A673 (cell line): ENCODE measurements at regions not wholly inside any gene's neighbourhood (a gene's known extent, or its start where the extent isn't known, plus 50 kb on each side); places are given as distances from the start of the nearest gene placed in this dataset.
"Not testable (repeated sequence)": the region's sequence is repeated elsewhere in the genome, so short reads cannot be mapped to it uniquely, and the experiment has no call there.

Source experiments
- CTCF ChIP-seq: fragments of 300-800, 200-600 bp; sonication (generic); conservative IDR thresholded peaks from 2 replicates; pipeline ENCODE4 v1.5.1; 2017; ENCODE audit warnings: low read depth, mild to moderate bottlenecking, antibody characterized with exemption, low read length, moderate library complexity, mixed read lengths
- EZH2 ChIP-seq: fragments of 200-600 bp; sonication (generic); IDR thresholded peaks from 2 replicates; pipeline ENCODE4 v1.6.1; 2017; ENCODE audit warnings: borderline replicate concordance, low read depth, mild to moderate bottlenecking, mixed read lengths, antibody characterized with exemption, low read length; ENCODE audit not compliant: poor library complexity, severe bottlenecking

- not testable (repeated sequence) for TF ChIP-seq CTCF, EZH2
These were observed 73.3 kb upstream of the LPCAT1 start for GRCh38 chr5:1597093-1597473.
